ENCODE measurements at regions not wholly inside any gene's neighbourhood (a gene's known extent, or its start where the extent isn't known, plus 50 kb on each side); places are given as distances from the start of the nearest gene placed in this dataset.

GRCh38 chr2:64348386-64349130, 105.4 kb upstream of the LGALSL start (continued):
- TF ChIP-seq REST (IDR thresholded peaks at IDR 0.05; ENCODE audit: unreplicated experiment): no peak
- no peak for TF ChIP-seq CTCF (conservative IDR thresholded peaks at IDR 0.05; ENCODE audit: low read depth in 2 of 2)
- no peak for TF ChIP-seq EZH2 (IDR thresholded peaks at IDR 0.05; ENCODE audit: low read depth, unreplicated experiment)
- no peak for TF ChIP-seq NANOG (IDR thresholded peaks at IDR 0.05; ENCODE audit: borderline replicate concordance)

- Mint-ChIP-seq H3K36me3 (ENCODE audit: low read depth) (no peaks in the 10 kb centered on the region), H3K27ac (no peak overlapping the region), H3K4me3 (no peak overlapping the region), H3K4me1 (peaks cover 13% of the 10 kb centered on the region; the same call in 2 of the 3 replicates), H3K27me3 (ENCODE audit: insufficient read depth, low read depth, poor library complexity) (no peaks in the 10 kb centered on the region), H3K9me3 (no peaks in the 10 kb centered on the region; the same call in 2 of the 3 replicates)
- Histone ChIP-seq H4K20me1 (replicated peaks; ENCODE audit: insufficient read depth) (no peaks in the 10 kb centered on the region), H3K4me1 (ENCODE audit: insufficient read depth) (no peaks in the 10 kb centered on the region), H3K79me2 (replicated peaks; ENCODE audit: insufficient read depth) (no peaks in the 10 kb centered on the region), H3K4me3 (no peak overlapping the region), H3F3A (replicated peaks; ENCODE audit: low read depth) (no peaks in the 10 kb centered on the region), H2AFZ (0 out of 2 replicates have a peak overlapping the region, but pooled peaks have one; percentile 2), H3K9me2 (ENCODE audit: insufficient read depth) (peaks cover 13% of the 10 kb centered on the region; the same call in 1 of the 2 replicates), H3K27me3 (ENCODE audit: insufficient read depth) (no peaks in the 10 kb centered on the region), H3K36me3 (ENCODE audit: insufficient read depth) (no peaks in the 10 kb centered on the region), H3K4me2 (no peak overlapping the region), H3K27ac (ENCODE audit: low read depth) (no peak overlapping the region)
- DNase-seq (ENCODE audit: low spot score): no peak
- ATAC-seq: no peak
- no peak for TF ChIP-seq CREB1 (CRISPR knock-in tag; IDR thresholded peaks at IDR 0.05; ENCODE audit: low read depth)
- no peak for TF ChIP-seq POLR2AphosphoS5 (IDR thresholded peaks at IDR 0.05; ENCODE audit: low read depth)
- TF ChIP-seq NANOG (IDR thresholded peaks at IDR 0.05; ENCODE audit: borderline replicate concordance): no peak
- no peak for TF ChIP-seq EZH2phosphoT487 (IDR thresholded peaks at IDR 0.05; ENCODE audit: unreplicated experiment)
- TF ChIP-seq ZNF331 (CRISPR knock-in tag; IDR thresholded peaks at IDR 0.05; ENCODE audit: low read depth): no peak
- no peak for TF ChIP-seq STAT1 (IDR thresholded peaks at IDR 0.05; ENCODE audit: unreplicated experiment)
- no peak for TF ChIP-seq ETS1 (IDR thresholded peaks at IDR 0.05)
- no peak for TF ChIP-seq CTCF (conservative IDR thresholded peaks at IDR 0.05; ENCODE audit: low read depth in 2 of 2)
- TF ChIP-seq JUNB (IDR thresholded peaks at IDR 0.05; ENCODE audit: unreplicated experiment): no peak
- TF ChIP-seq REST (IDR thresholded peaks at IDR 0.05; ENCODE audit: unreplicated experiment): no peak
- no peak for TF ChIP-seq EZH2 (IDR thresholded peaks at IDR 0.05; ENCODE audit: low read depth, unreplicated experiment)
Observed at GRCh38 chr2:64349131-64349530, 104.8 kb upstream of the LGALSL start.

Data from GM23338 (cell line).